CD4-positive, alpha-beta T cell (primary cell): ENCODE measurements at regions not wholly inside any gene's neighbourhood (a gene's known extent, or its start where the extent isn't known, plus 50 kb on each side); places are given as distances from the start of the nearest gene placed in this dataset.

Source experiments
- ATAC-seq: fragments of 200-7000 bp; cut with Tn5 transposase; one replicate; pipeline ENCODE4 v1.10.0; 2022; ENCODE audit warnings: mild to moderate bottlenecking; ENCODE audit not compliant: poor library complexity
- CTCF ChIA-PET: fragments of 350-600 bp; sonication (Branson Sonifier 250); formaldehyde crosslinking; loops from one replicate; lab custom pipeline; 2021; ENCODE audit warnings: antibody characterized with exemption, inconsistent platforms; lab: Charles Lee
- POLR2A ChIA-PET: fragments of 350-600 bp; sonication (Branson Sonifier 250); formaldehyde crosslinking; loops from one replicate; lab custom pipeline; 2021; ENCODE audit warnings: antibody characterized with exemption, inconsistent platforms; lab: Charles Lee
- DNase-seq, 14 experiments: peaks; one replicate each; pipeline ENCODE4 v3.0.0-alpha.2; 2013 to 2020; ENCODE audit warnings: mixed read lengths in 2 of 14
- H3K27ac ChIP-seq, 2 donors: one replicate each; pipeline versions ENCODE4 v1.5.1 to v1.7.0; 2013; ENCODE audit warnings: low read length in 2 of 2, low read depth in 1 of 2, mild to moderate bottlenecking in 1 of 2
- H3K27me3 ChIP-seq, 2 experiments: 1 replicate in 1 of 2; 2 replicates in 1 of 2; pipeline versions ENCODE4 v1.6.1 to v1.7.0; 2013; ENCODE audit warnings: low read length in 2 of 2, control low read depth in 1 of 2, mild to moderate bottlenecking in 1 of 2, moderate library complexity in 1 of 2; ENCODE audit not compliant: insufficient read depth in 2 of 2, control insufficient read depth in 1 of 2
- H3K36me3 ChIP-seq: one replicate; pipeline ENCODE4 v1.6.1; 2013; ENCODE audit warnings: low read length, control low read depth; ENCODE audit not compliant: insufficient read depth
- H3K4me1 ChIP-seq: one replicate; pipeline ENCODE4 v1.6.1; 2013; ENCODE audit warnings: low read length, control low read depth; ENCODE audit not compliant: insufficient read depth
- H3K4me3 ChIP-seq: one replicate; pipeline ENCODE4 v1.5.1; 2013; ENCODE audit warnings: mild to moderate bottlenecking, low read length, moderate library complexity
- H3K9me3 ChIP-seq, 2 experiments: 1 replicate in 1 of 2; 2 replicates in 1 of 2; pipeline versions ENCODE4 v1.6.1 to v1.7.0; 2013; ENCODE audit warnings: low read length in 2 of 2, mild to moderate bottlenecking in 2 of 2, control low read depth in 1 of 2, moderate library complexity in 1 of 2; ENCODE audit not compliant: control insufficient read depth in 1 of 2, insufficient read depth in 1 of 2
- H3K27ac Mint-ChIP-seq: one replicate; pipeline ENCODE4 v1.8.0; 2020; ENCODE audit warnings: mixed read lengths
- H3K27me3 Mint-ChIP-seq: one replicate; pipeline ENCODE4 v1.8.0; 2021; ENCODE audit warnings: mixed read lengths
- H3K36me3 Mint-ChIP-seq: one replicate; pipeline ENCODE4 v1.8.0; 2021; ENCODE audit warnings: low read depth, mixed read lengths
- H3K4me1 Mint-ChIP-seq: one replicate; pipeline ENCODE4 v1.8.0; 2021; ENCODE audit warnings: low read depth, mixed read lengths
- H3K4me3 Mint-ChIP-seq: one replicate; pipeline ENCODE4 v1.8.0; 2020; ENCODE audit warnings: mild to moderate bottlenecking, mixed read lengths
- H3K9me3 Mint-ChIP-seq: one replicate; pipeline ENCODE4 v1.8.0; 2020; ENCODE audit warnings: mixed read lengths
- intact Hi-C, 2 experiments: fragments of 100-400 bp; cut with DNase I in 1 of 2; cut with micrococcal nuclease in 1 of 2; formaldehyde crosslinking; loops; one replicate each; pipeline versions ENCODE4 v1.15.1 to v1.9.0; 2023 to 2025; cut with DNase I, micrococcal nuclease
- TF ChIP-seq, protein P1 (sequence below): fragments of 200-600 bp; IDR thresholded peaks from one replicate; pipeline ENCODE4 v1.8.0; 2022; ENCODE audit warnings: antibody characterized with exemption, mild to moderate bottlenecking

DNA sequence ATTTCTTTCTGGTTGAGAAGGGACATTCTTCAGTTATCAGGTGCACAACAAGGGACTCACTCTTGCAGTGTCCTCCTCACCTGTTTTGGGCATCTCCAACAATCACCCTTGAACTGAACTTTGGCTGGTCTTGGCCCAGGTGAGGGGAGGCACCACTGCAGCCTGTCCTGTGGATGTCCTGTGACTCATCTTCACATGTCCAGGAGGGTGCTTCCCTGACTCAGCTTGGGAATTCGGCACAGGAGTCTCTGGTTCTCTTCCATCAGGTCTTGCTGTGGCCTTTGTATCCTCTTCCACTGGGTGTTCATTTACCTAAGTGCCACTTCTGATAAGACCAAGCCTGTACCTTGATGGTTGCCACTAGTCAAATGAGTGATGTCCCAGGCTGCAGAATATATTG is 196.7 kb upstream of the MKI67 start:
- no peak overlapping the region for H3K4me3 ChIP-seq
- H3K27me3 ChIP-seq = peaks cover 4 to 9% of the 10 kb centered on the region in 2 experiments
- H3K4me1 Mint-ChIP-seq = no peaks in the 10 kb centered on the region
- no peaks in the 10 kb centered on the region for H3K4me1 ChIP-seq
- CTCF ChIA-PET = no interaction called here
- H3K4me3 Mint-ChIP-seq = no peak overlapping the region
- H3K27ac Mint-ChIP-seq = no peak overlapping the region
- intact Hi-C loops = no loop called here
- H3K9me3 ChIP-seq = peaks cover 0 to 26% of the 10 kb centered on the region in 2 experiments
- H3K27ac ChIP-seq = no peak overlapping the region
- POLR2A ChIA-PET = no interaction called here
- ATAC-seq = no peak
- H3K36me3 ChIP-seq = no peaks in the 10 kb centered on the region
- no peak for DNase-seq
- TF ChIP-seq, protein P1, sequence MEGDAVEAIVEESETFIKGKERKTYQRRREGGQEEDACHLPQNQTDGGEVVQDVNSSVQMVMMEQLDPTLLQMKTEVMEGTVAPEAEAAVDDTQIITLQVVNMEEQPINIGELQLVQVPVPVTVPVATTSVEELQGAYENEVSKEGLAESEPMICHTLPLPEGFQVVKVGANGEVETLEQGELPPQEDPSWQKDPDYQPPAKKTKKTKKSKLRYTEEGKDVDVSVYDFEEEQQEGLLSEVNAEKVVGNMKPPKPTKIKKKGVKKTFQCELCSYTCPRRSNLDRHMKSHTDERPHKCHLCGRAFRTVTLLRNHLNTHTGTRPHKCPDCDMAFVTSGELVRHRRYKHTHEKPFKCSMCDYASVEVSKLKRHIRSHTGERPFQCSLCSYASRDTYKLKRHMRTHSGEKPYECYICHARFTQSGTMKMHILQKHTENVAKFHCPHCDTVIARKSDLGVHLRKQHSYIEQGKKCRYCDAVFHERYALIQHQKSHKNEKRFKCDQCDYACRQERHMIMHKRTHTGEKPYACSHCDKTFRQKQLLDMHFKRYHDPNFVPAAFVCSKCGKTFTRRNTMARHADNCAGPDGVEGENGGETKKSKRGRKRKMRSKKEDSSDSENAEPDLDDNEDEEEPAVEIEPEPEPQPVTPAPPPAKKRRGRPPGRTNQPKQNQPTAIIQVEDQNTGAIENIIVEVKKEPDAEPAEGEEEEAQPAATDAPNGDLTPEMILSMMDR = no peak
- H3K9me3 Mint-ChIP-seq = no peaks in the 10 kb centered on the region
- peaks cover 23% of the 10 kb centered on the region for H3K27me3 Mint-ChIP-seq
- H3K36me3 Mint-ChIP-seq = no peaks in the 10 kb centered on the region

DNA sequence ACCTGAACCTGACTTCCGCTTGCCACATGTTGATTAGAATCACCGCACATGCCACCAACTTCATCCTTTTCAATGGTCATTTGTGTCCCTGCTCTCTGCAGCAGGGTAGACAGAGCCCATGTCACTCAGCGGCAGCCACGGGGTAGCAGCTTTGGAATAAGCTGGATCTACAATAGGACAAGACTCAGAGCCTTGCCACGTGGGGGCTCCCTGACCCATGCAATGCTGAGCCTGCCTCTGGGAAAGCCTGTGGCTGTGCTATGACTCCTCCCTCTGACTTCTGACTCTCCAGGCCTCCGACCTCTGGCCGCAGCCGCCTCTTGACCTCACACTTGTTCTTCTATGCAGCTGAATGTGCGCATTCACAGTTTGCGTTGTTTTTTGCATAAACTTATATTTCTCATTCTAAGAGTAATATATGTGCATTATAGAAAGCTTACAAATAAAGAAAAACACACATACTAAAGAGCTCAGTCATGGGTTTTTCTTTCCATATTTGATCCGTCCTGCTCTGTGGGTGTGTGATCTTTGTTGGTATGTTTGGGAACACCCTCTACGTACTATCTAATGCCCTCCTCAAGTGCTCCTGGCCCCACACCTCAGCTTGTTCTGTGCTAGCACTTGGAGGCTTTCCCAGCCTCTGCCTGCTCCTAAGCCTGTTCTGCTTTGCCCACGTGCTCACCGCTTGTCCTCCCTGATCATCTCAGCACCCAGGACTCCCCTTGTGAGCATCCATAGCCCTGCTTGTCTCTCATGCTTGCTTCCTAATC is 198.0 kb upstream of the MKI67 start:
- Histone ChIP-seq H3K9me3 (peaks cover 0 to 21% of the 10 kb centered on the region in 2 experiments), H3K36me3 (no peaks in the 10 kb centered on the region), H3K27me3 (peaks cover 4 to 9% of the 10 kb centered on the region in 2 experiments), H3K27ac (no peak overlapping the region), H3K4me1 (no peaks in the 10 kb centered on the region), H3K4me3 (no peak overlapping the region)
- Mint-ChIP-seq H3K4me3 (no peak overlapping the region), H3K27ac (no peak overlapping the region), H3K36me3 (no peaks in the 10 kb centered on the region), H3K4me1 (no peaks in the 10 kb centered on the region), H3K9me3 (no peaks in the 10 kb centered on the region), H3K27me3 (peaks cover 27% of the 10 kb centered on the region)
- POLR2A ChIA-PET = no interaction called here
- no peak for ATAC-seq
- DNase-seq = no peak
- intact Hi-C loops = no loop called here
- CTCF ChIA-PET = no interaction called here
- TF ChIP-seq, protein P1 = no peak

DNA sequence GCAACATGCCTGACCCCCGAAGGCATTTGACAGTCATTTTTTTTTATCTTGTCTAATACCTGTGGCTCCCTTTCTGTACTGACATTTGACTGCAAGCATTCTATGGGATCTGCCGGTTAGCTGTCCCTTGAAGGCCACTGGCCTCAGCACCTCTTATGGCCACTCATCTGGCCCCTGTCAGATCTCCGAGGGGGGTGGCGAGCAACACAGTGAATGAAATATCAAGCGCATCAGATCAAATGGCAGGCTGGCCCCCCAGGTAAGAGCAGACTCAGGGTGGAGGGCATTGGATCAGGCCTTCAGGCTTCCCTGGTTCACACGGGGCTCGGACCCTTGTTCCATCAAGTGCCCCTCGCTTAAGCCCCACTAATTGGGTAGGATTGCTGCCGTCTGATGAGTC is 199.6 kb upstream of the MKI67 start:
- H3K4me1 Mint-ChIP-seq = no peaks in the 10 kb centered on the region
- CTCF ChIA-PET = no interaction called here
- Histone ChIP-seq H3K4me1 (no peaks in the 10 kb centered on the region), H3K9me3 (peaks cover 0 to 21% of the 10 kb centered on the region in 2 experiments), H3K27ac (no peak overlapping the region), H3K4me3 (no peak overlapping the region), H3K27me3 (peaks cover 4 to 9% of the 10 kb centered on the region in 2 experiments), H3K36me3 (no peaks in the 10 kb centered on the region)
- peaks cover 27% of the 10 kb centered on the region for H3K27me3 Mint-ChIP-seq
- no peak for ATAC-seq
- intact Hi-C loops = no loop called here
- POLR2A ChIA-PET = no interaction called here
- H3K36me3 Mint-ChIP-seq = no peaks in the 10 kb centered on the region
- no peak overlapping the region for H3K27ac Mint-ChIP-seq
- TF ChIP-seq, protein P1 = no peak
- no peak for DNase-seq
- no peaks in the 10 kb centered on the region for H3K9me3 Mint-ChIP-seq
- no peak overlapping the region for H3K4me3 Mint-ChIP-seq
